Stimulated activated CD4-positive, alpha-beta T cell treated with anti-CD3 and anti-CD28 coated beads, Interleukin-4, amount 100 ng/mL, for 4 hours (primary cell): ENCODE measurements at regions not wholly inside any gene's neighbourhood (a gene's known extent, or its start where the extent isn't known, plus 50 kb on each side); places are given as distances from the start of the nearest gene placed in this dataset.

ENCODE experiments used
- DNase-seq, 2 experiments: peaks; one replicate each; pipeline ENCODE4 v3.0.0-alpha.2; 2020

DNA sequence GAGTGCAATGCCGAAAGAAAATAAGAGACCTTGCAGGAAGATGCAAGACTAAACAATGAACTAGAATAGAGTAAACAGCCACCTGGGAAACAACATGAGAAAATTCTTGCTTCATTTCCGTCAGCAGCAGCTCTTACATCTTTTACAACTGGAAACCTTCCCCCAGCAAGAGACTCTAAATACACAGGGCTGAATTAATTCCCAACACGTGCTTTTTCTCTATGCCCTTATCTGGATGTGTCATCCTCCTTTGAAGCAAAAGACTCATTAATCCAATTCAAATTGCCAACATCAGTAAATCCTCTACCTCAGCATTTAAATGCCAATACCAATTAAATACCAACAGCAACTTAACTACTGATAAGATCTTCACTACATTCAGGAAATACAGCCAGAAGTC lies 99.0 kb upstream of the PDE1C start:
- no peak for DNase-seq

GRCh38 chr7:32167815-32168214 lies 97.6 kb upstream of the PDE1C start:
- DNase-seq: no peak

- no peak for DNase-seq
These were observed 97.0 kb upstream of the PDE1C start for GRCh38 chr7:32167256-32167655.

DNA sequence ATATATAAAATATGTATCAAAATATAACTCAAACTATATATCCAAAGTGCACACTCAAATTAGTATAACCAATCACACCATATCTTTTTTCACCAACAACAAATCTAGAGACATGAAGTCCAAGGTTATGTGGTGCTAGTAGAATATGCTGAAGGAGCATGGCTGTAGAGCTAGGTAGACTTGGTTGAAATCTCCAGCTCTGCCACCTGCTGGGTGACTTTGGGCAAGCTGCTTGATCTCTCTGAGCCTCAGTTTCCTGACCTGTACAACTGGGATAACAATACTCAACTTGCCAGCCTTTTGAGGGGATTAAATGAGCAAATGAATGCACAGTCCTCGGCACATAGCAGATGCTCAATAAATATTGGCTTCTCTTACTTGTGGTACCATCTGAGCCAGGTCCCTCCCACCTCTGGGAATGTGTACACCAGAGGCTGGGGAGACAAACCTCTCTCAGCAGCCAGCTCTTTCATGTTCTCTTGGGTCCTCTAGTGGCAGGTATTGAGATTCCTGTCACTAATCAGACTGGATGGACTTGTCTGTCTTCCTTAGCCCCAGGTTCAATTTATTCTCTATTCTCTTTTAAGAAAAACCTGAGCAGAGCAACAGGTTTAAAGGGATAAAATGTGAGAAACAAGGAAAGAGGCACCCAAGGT lies 94.3 kb upstream of the PDE1C start:
- DNase-seq: no peak

GRCh38 chr7:32163896-32164295 lies 93.7 kb upstream of the PDE1C start:
- no peak for DNase-seq

GRCh38 chr7:32163141-32163806 lies 93.1 kb upstream of the PDE1C start:
- no peak for DNase-seq

DNA sequence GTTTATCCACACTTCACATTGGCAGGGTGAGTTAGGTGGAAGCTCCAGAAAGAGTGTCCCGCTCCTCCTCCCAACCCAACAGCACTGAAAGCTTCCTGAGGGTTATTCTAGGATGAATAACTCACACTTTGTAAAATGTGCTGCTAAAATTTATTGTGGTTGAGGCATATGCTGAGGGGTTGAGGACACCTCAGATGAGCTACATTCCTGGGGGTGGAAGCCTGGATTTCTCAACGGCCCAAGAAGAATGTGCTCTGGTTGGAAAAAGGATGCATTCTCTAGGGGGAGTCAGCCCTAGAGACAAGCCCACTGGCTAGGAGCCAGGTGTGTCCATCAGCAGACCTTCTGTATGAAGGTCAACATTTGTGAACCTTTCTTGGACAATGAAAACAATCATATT lies 91.5 kb upstream of the PDE1C start:
- DNase-seq: no peak

DNA sequence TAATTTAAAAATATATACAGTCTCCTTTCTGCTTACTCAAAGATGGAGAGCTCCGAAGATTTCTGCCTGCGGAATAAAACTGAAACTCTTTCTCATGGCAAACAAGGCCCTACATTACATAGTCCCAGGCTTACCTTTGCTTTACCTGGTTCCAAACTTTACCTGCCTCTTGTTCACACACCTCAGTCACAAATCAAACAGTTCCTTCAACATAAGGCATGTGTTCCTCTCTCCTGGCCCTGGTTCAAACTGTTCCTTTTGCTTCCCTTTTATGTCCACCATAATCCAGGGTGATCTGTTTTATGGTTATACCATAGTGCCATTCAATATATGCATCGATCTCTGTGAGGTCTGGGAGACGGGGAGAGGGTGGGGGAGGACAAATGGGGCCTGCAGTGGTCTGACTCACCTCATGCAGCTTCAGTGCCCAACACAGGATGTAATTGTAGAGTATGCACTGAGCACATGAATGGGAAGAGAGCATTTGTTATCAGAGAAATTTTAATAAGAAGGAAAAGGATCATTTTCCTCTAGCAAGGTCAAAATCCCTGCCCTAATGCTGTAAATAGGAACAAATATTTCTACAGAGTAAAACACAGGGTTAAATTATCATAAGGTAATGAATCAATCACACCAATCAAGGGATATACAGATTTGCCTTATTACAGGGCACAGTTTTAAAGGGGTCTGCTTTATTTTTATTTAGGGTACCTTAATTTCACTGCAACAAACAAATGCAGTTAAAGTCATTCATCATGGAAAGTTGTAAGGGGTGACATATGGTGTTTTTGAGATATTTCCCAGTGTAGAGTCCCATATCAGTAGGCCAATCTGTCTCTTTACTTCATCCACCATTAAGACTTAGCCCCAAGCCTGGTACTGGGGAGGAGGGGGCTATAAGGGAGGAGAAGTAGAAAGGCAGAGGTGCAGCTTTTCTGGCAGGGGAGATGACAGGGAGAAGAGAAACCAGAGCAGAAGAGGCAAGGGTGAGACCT lies 88.8 kb upstream of the PDE1C start:
- no peak for DNase-seq

DNA sequence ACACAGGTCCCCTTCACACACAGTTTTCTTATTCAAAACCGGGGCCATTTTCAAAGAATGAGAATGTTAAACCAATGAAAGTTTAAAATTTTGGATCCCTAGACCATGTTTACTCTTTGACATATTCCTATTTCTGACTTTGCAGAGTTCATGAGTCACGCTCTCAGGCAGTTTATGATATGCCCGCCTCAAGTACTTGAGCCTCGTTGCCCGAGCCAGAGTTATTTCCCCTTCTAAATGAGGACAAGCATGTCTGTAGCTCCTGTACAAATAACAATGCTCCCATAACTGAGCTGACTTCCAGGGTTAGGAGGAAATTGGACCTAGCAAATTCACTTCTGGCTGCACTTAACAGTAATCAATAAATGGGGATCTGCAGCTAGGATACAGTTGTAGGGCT lies 87.9 kb upstream of the PDE1C start:
- no peak for DNase-seq

GRCh38 chr7:32155712-32156111 lies 85.5 kb upstream of the PDE1C start:
- no peak for DNase-seq

- DNase-seq: no peak
These were observed 84.6 kb upstream of the PDE1C start for GRCh38 chr7:32154797-32155196.

DNA sequence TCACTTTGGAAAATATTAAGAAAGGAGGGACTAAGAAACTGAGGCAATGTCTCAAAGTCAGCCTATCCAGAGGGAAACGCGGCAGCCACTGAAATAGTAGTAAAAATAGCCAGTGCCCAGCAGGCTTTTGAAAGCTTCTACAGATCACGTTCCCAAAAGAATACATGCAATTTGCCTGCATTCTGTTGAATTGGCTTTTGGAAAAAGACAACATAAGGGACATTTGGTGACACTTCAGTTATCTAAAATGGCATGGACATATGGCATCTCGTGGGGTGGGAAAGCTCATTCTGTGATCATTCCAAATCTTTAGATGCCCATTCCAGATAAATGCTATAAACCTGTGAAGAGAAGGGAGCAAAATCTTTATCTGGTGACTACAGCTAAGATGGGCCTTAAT lies 82.8 kb upstream of the PDE1C start:
- DNase-seq: no peak

DNA sequence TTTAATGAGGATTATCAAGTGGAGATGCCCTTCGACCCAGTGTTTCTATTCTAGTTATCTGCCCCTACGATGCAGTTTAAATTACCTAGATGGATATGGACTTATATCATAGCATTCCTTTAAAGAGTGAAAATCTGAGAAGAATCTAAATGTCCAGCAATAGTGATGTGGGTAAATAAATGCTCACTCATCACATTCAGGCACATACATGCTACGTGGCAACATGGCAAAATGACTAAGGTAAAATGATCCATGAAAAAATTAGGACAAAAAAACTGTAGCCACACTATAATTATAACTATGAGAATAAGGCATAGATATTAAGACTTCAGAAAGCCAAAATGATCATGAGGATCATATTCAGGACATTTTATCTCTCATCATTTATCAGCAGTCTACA lies 82.4 kb upstream of the PDE1C start:
- DNase-seq: no peak

- no peak for DNase-seq
These were observed 80.4 kb upstream of the PDE1C start for GRCh38 chr7:32150589-32150988.

DNA sequence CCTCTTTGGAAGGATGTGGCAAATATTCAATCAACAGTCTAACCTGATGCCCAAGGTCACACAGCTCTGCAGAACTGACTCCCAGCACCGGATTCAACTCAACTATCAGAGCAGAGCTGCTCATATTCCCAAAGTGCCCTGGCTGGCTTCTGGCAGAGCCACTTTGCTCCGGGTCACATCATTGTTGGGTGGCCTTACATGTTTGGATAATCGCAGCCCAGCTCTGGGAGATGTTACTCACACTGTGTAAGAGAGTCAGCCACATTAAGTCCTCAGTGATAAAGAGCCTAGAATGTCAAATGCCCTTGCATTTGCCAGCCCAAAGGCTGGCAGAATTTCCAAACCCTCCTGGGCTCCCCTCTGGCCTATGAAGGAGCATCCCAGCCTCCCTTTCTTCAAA lies 79.8 kb upstream of the PDE1C start:
- no peak for DNase-seq

DNA sequence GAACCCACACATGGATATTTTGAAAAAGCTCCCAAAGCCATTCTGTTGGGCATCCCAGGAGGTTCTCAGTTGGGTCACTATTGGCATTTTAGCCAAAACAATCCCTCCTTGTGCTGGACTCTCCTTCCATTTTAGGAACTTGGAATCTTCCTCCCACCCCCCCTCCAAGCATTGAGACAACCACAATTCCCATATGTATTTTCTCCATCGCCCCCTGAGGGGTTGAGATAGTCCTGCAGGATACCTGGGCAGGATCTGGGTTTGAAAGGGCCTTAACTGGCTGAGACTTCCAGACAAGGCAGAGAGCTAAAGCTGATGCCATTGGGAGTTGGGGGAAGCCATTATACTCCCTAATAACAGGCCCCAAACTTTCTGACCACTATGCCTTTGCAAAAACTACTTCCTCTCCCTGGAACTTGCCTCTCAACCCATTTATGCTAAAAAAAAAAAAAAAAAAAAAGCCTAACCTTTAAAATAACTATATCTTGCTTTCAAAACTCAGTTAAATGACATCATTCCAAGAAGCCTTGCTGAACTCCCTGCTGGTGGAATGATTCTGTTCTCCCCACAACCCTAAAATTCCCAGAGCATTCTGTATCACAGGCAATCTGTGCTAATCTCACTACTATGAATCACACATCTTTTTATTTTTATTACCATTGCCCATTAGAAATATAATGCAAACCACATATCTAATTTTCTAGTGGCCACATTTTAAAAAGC lies 77.5 kb upstream of the PDE1C start:
- no peak for DNase-seq

- no peak for DNase-seq
These were observed 75.7 kb upstream of the PDE1C start for GRCh38 chr7:32145911-32146310.

GRCh38 chr7:32144676-32145075 lies 74.5 kb upstream of the PDE1C start:
- DNase-seq: no peak

- DNase-seq: no peak
These were observed 73.1 kb upstream of the PDE1C start for GRCh38 chr7:32143301-32143700.

DNA sequence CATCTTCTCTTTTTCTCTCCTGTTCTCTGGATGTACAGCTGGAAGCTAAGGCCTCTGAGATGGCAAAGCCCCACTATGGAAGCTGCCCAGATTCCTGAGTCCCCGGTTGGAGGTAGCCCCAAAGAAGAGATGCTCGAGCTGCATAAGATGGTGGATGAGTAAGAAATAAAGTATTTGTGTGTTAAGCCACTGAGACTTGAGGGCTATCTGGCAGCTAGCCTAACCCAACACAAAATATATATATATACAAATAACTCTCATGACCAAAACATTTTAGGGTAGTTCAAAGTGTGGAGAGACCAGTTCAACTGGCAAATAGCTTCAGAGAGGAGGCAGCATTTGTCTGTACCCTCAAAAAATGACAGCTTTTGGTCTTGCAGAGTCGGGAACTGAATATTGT lies 72.4 kb upstream of the PDE1C start:
- DNase-seq: no peak

DNA sequence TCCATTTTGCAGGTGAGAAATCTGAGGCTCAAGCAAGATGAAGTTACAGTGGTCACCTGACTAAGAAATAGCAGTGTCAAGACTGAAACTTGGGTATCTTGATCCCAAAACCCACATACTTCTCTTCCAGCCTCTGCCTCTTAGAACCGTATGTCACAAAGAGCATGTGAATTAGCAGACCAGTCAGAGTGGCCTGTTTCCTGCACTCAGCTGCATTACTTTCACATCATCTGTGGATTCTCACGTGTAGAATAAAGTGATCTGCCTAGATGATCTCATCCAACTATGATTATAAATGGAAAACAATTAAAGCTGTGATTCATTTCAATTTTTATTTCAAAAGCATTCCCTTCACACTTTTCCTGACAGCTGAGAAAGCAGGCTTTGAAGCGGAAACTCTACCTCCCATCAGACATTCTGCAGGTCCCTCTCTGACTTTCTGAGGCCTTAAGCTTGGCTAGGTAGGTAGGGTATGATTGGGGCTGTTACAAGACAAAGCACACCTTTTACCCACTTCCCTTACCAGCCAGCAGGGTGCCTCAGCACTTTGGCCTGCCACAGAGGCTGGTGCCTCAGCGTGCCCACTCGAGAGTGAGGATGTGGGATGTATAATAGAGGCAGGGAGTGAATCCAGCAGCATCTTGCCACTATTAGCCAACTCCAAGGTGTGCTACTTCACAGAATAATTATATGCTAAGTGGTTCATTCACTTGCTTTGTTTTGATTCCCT lies 70.2 kb upstream of the PDE1C start:
- no peak for DNase-seq

- no peak for DNase-seq
These were observed 66.9 kb upstream of the PDE1C start for GRCh38 chr7:32137059-32137458.
